H9 (cell line): ENCODE measurements at regions not wholly inside any gene's neighbourhood (a gene's known extent, or its start where the extent isn't known, plus 50 kb on each side); places are given as distances from the start of the nearest gene placed in this dataset.

Experiments used
- DNase-seq: peaks from one replicate; pipeline ENCODE4 v3.0.0-alpha.2; 2017
- H2AFZ ChIP-seq: one replicate; pipeline ENCODE4 v1.6.1; 2013; ENCODE audit warnings: mild to moderate bottlenecking, low read length, control low read depth, moderate library complexity
- H2AK5ac ChIP-seq: 2 replicates; pipeline ENCODE4 v1.6.1; 2013; ENCODE audit warnings: low read length, control low read depth, mixed read lengths; ENCODE audit not compliant: insufficient read length
- H2BK120ac ChIP-seq: one replicate; pipeline ENCODE4 v1.6.1; 2013; ENCODE audit warnings: low read depth, mild to moderate bottlenecking, low read length, control low read depth, inconsistent platforms; ENCODE audit not compliant: poor library complexity, severe bottlenecking
- H2BK12ac ChIP-seq: 2 replicates; pipeline ENCODE4 v1.6.1; 2013; ENCODE audit warnings: low read length, control low read depth, mixed read lengths, low read depth; ENCODE audit not compliant: insufficient read length
- H2BK15ac ChIP-seq: 2 replicates; pipeline ENCODE4 v1.6.1; 2013; ENCODE audit warnings: low read depth, low read length, control low read depth
- H2BK20ac ChIP-seq: one replicate; pipeline ENCODE4 v1.6.1; 2013; ENCODE audit warnings: low read depth, mild to moderate bottlenecking, low read length, control low read depth, inconsistent platforms; ENCODE audit not compliant: poor library complexity, severe bottlenecking
- H2BK5ac ChIP-seq: 2 replicates; pipeline ENCODE4 v1.6.1; 2013; ENCODE audit warnings: low read length, control low read depth, mixed read lengths; ENCODE audit not compliant: insufficient read length
- H3K14ac ChIP-seq: 2 replicates; pipeline ENCODE4 v1.6.1; 2013; ENCODE audit warnings: low read length, control low read depth; ENCODE audit not compliant: insufficient read depth
- H3K18ac ChIP-seq: 2 replicates; pipeline ENCODE4 v1.6.1; 2013; ENCODE audit warnings: low read depth, mild to moderate bottlenecking, mixed read lengths, low read length, control low read depth; ENCODE audit not compliant: insufficient read length
- H3K23ac ChIP-seq: 2 replicates; pipeline ENCODE4 v1.6.1; 2013; ENCODE audit warnings: low read length, control low read depth, mixed read lengths, low read depth; ENCODE audit not compliant: insufficient read length
- H3K23me2 ChIP-seq: 2 replicates; pipeline ENCODE4 v1.6.1; 2013; ENCODE audit warnings: low read depth, mild to moderate bottlenecking, mixed read lengths, low read length, control low read depth; ENCODE audit not compliant: insufficient read length, poor library complexity, severe bottlenecking
- H3K27ac ChIP-seq: 2 replicates; pipeline ENCODE4 v1.5.1; 2013; ENCODE audit warnings: low read length, control low read depth, mixed read lengths, low read depth; ENCODE audit not compliant: insufficient read length
- H3K27me3 ChIP-seq: 2 replicates; pipeline ENCODE4 v1.6.1; 2013; ENCODE audit warnings: low read length, control low read depth, inconsistent platforms; ENCODE audit not compliant: insufficient read depth
- H3K4ac ChIP-seq: 2 replicates; pipeline ENCODE4 v1.6.1; 2013; ENCODE audit warnings: low read depth, mild to moderate bottlenecking, control low read depth, inconsistent platforms, low read length, moderate library complexity
- H3K4me1 ChIP-seq: 2 replicates; pipeline ENCODE4 v1.6.1; 2013; ENCODE audit warnings: low read length, control low read depth, inconsistent platforms; ENCODE audit not compliant: insufficient read depth
- H3K4me2 ChIP-seq: 2 replicates; pipeline ENCODE4 v1.6.1; 2013; ENCODE audit warnings: low read length, control low read depth, mixed read lengths; ENCODE audit not compliant: insufficient read length, insufficient read depth
- H3K56ac ChIP-seq: 2 replicates; pipeline ENCODE4 v1.6.1; 2013; ENCODE audit warnings: low read depth, mild to moderate bottlenecking, mixed read lengths, low read length, control low read depth; ENCODE audit not compliant: insufficient read length
- H3K79me1 ChIP-seq: 2 replicates; pipeline ENCODE4 v1.6.1; 2013; ENCODE audit warnings: low read depth, mild to moderate bottlenecking, moderate library complexity, low read length, control low read depth, inconsistent platforms; ENCODE audit not compliant: insufficient read depth, poor library complexity, severe bottlenecking
- H3K79me2 ChIP-seq: 2 replicates; pipeline ENCODE4 v1.6.1; 2013; ENCODE audit warnings: low read length, control low read depth, inconsistent platforms; ENCODE audit not compliant: insufficient read depth
- H3K9ac ChIP-seq: 2 replicates; pipeline ENCODE4 v1.6.1; 2013; ENCODE audit warnings: low read length, control low read depth, mixed read lengths; ENCODE audit not compliant: insufficient read length; ENCODE audit errors: extremely low read depth
- H3K9me3 ChIP-seq: one replicate; pipeline ENCODE4 v1.6.1; 2013; ENCODE audit warnings: low read depth, low read length, inconsistent platforms; ENCODE audit not compliant: control insufficient read depth
- H3T11ph ChIP-seq: one replicate; pipeline ENCODE4 v1.6.1; 2013; ENCODE audit warnings: mild to moderate bottlenecking, low read length, control low read depth, inconsistent platforms
- H4K20me1 ChIP-seq: one replicate; pipeline ENCODE4 v1.6.1; 2013; ENCODE audit not compliant: control insufficient read depth, insufficient read length, insufficient read depth
- H4K5ac ChIP-seq: 2 replicates; pipeline ENCODE4 v1.6.1; 2013; ENCODE audit warnings: low read depth, mild to moderate bottlenecking, mixed read lengths, low read length, control low read depth; ENCODE audit not compliant: insufficient read length
- H4K8ac ChIP-seq: replicated peaks from 2 replicates; pipeline ENCODE4 v1.6.1; 2013; ENCODE audit warnings: low read length, control low read depth, mixed read lengths, low read depth; ENCODE audit not compliant: insufficient read length
- H4K91ac ChIP-seq: 2 replicates; pipeline ENCODE4 v1.6.1; 2013; ENCODE audit warnings: low read depth, mild to moderate bottlenecking, moderate library complexity, mixed read lengths, low read length, control low read depth; ENCODE audit not compliant: insufficient read length
- H3K27ac Mint-ChIP-seq, 3 experiments: 2 replicates in 2 of 3; 3 replicates in 1 of 3; pipeline ENCODE4 v1.8.0; 2020 to 2021; ENCODE audit warnings: mixed read lengths in 3 of 3, mild to moderate bottlenecking in 1 of 3, moderate library complexity in 1 of 3
- H3K27me3 Mint-ChIP-seq: 2 replicates; pipeline ENCODE4 v1.8.0; 2021; ENCODE audit warnings: low read depth, mild to moderate bottlenecking, moderate library complexity, mixed read lengths
- H3K36me3 Mint-ChIP-seq, 3 experiments: 2 replicates in 2 of 3; 3 replicates in 1 of 3; pipeline ENCODE4 v1.8.0; 2020 to 2021; ENCODE audit warnings: low read depth in 3 of 3, mixed read lengths in 3 of 3; ENCODE audit not compliant: insufficient read depth in 1 of 3
- H3K4me1 Mint-ChIP-seq, 2 experiments: 2 replicates each; pipeline ENCODE4 v1.8.0; 2020; ENCODE audit warnings: mixed read lengths in 2 of 2
- H3K4me3 Mint-ChIP-seq, 2 experiments: 2 replicates in 1 of 2; 3 replicates in 1 of 2; pipeline ENCODE4 v1.8.0; 2020 to 2021; ENCODE audit warnings: mild to moderate bottlenecking in 2 of 2, mixed read lengths in 2 of 2, moderate library complexity in 1 of 2
- H3K9me3 Mint-ChIP-seq, 2 experiments: 2 replicates in 1 of 2; 3 replicates in 1 of 2; pipeline ENCODE4 v1.8.0; 2020; ENCODE audit warnings: mild to moderate bottlenecking in 2 of 2, mixed read lengths in 2 of 2, moderate library complexity in 1 of 2
- WGBS: extraction: QIAGEN DNeasy Blood & Tissue Kit; methylation state at CpG from one replicate; pipeline ENCODE4 v1.1.7; 2013; ENCODE audit warnings: missing lambda C conversion rate, low lambda C conversion rate, mixed read lengths; ENCODE audit not compliant: insufficient read length; ENCODE audit errors: extremely low coverage; 5-methylcytosine and 5-hydroxymethylcytosine counted together
- TF ChIP-seq, protein P1 (sequence below): fragments of 200-600 bp; sonication (generic); conservative IDR thresholded peaks from 3 replicates; pipeline ENCODE4 v1.8.0; 2021; ENCODE audit warnings: antibody characterized with exemption, mild to moderate bottlenecking

DNA sequence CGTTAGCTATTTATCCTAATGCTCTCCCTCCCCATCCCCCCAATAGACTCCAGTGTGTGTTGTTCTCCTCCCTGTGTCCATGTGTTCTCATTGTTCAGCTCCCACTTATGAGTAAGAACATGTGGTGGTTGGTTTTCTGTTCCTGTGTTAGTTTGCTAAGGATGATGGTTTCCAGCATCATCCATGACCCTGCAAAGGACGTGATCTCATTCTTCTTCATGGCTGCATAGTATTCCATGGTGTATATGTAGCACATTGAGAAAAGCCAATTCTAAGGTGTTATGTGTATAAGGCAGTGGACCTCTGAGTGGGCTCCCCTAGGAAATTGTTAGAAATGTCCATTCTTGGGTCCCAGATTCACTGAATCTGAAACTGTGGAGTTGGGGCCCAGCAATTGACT is 103.1 kb upstream of the MYO10 start:
- no peak overlapping the region for H3K23ac ChIP-seq
- Mint-ChIP-seq H3K27me3 (no peaks in the 10 kb centered on the region), H3K27ac (no peak overlapping the region; a peak in 1 of 7 replicates), H3K36me3 (no peaks in the 10 kb centered on the region), H3K9me3 (no peaks in the 10 kb centered on the region), H3K4me1 (no peaks in the 10 kb centered on the region), H3K4me3 (no peak overlapping the region)
- H3K79me1 ChIP-seq: no peaks in the 10 kb centered on the region
- H3K14ac ChIP-seq: no peak overlapping the region
- no peaks in the 10 kb centered on the region for H3K4me1 ChIP-seq
- H2AFZ ChIP-seq: no peak overlapping the region
- no peak overlapping the region for H3K18ac ChIP-seq
- H4K5ac ChIP-seq: no peak overlapping the region
- no peak for DNase-seq
- TF ChIP-seq, protein P1, sequence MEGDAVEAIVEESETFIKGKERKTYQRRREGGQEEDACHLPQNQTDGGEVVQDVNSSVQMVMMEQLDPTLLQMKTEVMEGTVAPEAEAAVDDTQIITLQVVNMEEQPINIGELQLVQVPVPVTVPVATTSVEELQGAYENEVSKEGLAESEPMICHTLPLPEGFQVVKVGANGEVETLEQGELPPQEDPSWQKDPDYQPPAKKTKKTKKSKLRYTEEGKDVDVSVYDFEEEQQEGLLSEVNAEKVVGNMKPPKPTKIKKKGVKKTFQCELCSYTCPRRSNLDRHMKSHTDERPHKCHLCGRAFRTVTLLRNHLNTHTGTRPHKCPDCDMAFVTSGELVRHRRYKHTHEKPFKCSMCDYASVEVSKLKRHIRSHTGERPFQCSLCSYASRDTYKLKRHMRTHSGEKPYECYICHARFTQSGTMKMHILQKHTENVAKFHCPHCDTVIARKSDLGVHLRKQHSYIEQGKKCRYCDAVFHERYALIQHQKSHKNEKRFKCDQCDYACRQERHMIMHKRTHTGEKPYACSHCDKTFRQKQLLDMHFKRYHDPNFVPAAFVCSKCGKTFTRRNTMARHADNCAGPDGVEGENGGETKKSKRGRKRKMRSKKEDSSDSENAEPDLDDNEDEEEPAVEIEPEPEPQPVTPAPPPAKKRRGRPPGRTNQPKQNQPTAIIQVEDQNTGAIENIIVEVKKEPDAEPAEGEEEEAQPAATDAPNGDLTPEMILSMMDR: no peak
- no peaks in the 10 kb centered on the region for H3K27me3 ChIP-seq
- no peak overlapping the region for H3K4me2 ChIP-seq
- H3K9ac ChIP-seq: no peak overlapping the region
- no peak overlapping the region for H3T11ph ChIP-seq
- H3K79me2 ChIP-seq: no peaks in the 10 kb centered on the region
- H3K23me2 ChIP-seq: no peaks in the 10 kb centered on the region
- H2BK120ac ChIP-seq: no peak overlapping the region
- no peak overlapping the region for H2BK20ac ChIP-seq
- WGBS: no CpG with 5 or more reads among the region's 2 CpGs
- no peak overlapping the region for H3K4ac ChIP-seq
- H3K56ac ChIP-seq: no peak overlapping the region
- H2BK12ac ChIP-seq: no peak overlapping the region
- H3K27ac ChIP-seq: no peak overlapping the region
- H3K9me3 ChIP-seq: no peaks in the 10 kb centered on the region
- H4K91ac ChIP-seq: no peak overlapping the region
- no peak overlapping the region for H2AK5ac ChIP-seq
- no peak overlapping the region for H2BK5ac ChIP-seq
- no peak overlapping the region for H4K8ac ChIP-seq
- no peaks in the 10 kb centered on the region for H4K20me1 ChIP-seq
- no peak overlapping the region for H2BK15ac ChIP-seq
